H1 (cell line): ENCODE measurements at regions not wholly inside any gene's neighbourhood (a gene's known extent, or its start where the extent isn't known, plus 50 kb on each side); places are given as distances from the start of the nearest gene placed in this dataset.

Experiments
- CTCF ChIA-PET: fragments of 300-600 bp; sonication (Branson Sonifier 250); formaldehyde crosslinking; loops from one replicate; lab custom pipeline; 2021; ENCODE audit not compliant: partially characterized antibody; lab: Charles Lee
- POLR2A ChIA-PET: fragments of 300-600 bp; sonication (Branson Sonifier 250); formaldehyde crosslinking; loops from one replicate; lab custom pipeline; 2021; ENCODE audit warnings: inconsistent platforms; ENCODE audit not compliant: partially characterized antibody; lab: Charles Lee
- DNase-seq, 2 experiments: peaks; one replicate each; pipeline versions ENCODE4 v3.0.0 to v3.0.0-alpha.2; 2010 to 2022; ENCODE audit warnings: low spot score in 2 of 2, low read depth in 1 of 2, mixed read lengths in 1 of 2
- FAIRE-seq: peaks from 2 replicates; lab custom pipeline; 2011; peaks lifted over from hg19 to GRCh38; lab: Jason Lieb, UNC
- H2AFZ ChIP-seq: 2 replicates; pipeline ENCODE4 v1.8.1; 2012; ENCODE audit warnings: low read length, inconsistent platforms
- H2AK5ac ChIP-seq: 2 replicates; pipeline ENCODE4 v1.6.1; 2013; ENCODE audit warnings: low read depth, low read length
- H2BK120ac ChIP-seq: replicated peaks from 2 replicates; pipeline ENCODE3; 2013; ENCODE audit warnings: low read depth, low read length, inconsistent platforms
- H2BK12ac ChIP-seq: 2 replicates; pipeline ENCODE4 v1.6.1; 2013; ENCODE audit warnings: low read depth, low read length
- H2BK15ac ChIP-seq: 2 replicates; pipeline ENCODE4 v1.6.1; 2013; ENCODE audit warnings: low read length
- H2BK20ac ChIP-seq: 2 replicates; pipeline ENCODE4 v1.6.1; 2013; ENCODE audit warnings: low read length
- H2BK5ac ChIP-seq: 2 replicates; pipeline ENCODE4 v1.6.1; 2013; ENCODE audit warnings: low read depth, low read length
- H3K14ac ChIP-seq: 2 replicates; pipeline ENCODE4 v1.6.1; 2013; ENCODE audit warnings: inconsistent platforms; ENCODE audit not compliant: insufficient read length
- H3K18ac ChIP-seq: 2 replicates; pipeline ENCODE4 v1.6.1; 2013; ENCODE audit warnings: low read length; ENCODE audit errors: extremely low read depth
- H3K23ac ChIP-seq: 2 replicates; pipeline ENCODE4 v1.6.1; 2013; ENCODE audit warnings: inconsistent platforms; ENCODE audit not compliant: insufficient read length
- H3K23me2 ChIP-seq: 2 replicates; pipeline ENCODE4 v1.6.1; 2013; ENCODE audit warnings: low read depth, low read length
- H3K27ac ChIP-seq: 2 replicates; pipeline ENCODE4 v1.6.1; 2011; ENCODE audit warnings: low read depth, low read length, inconsistent platforms
- H3K27me3 ChIP-seq, 4 experiments: replicated peaks in 1 of 4; 1 replicate in 1 of 4; 2 replicates in 3 of 4; pipeline versions ENCODE4 v1.6.1 to v1.8.1; 2011 to 2013; ENCODE audit warnings: low read length in 3 of 4, mild to moderate bottlenecking in 3 of 4, inconsistent platforms in 2 of 4, mixed read lengths in 2 of 4, moderate library complexity in 1 of 4; ENCODE audit not compliant: control insufficient read depth in 3 of 4, insufficient read depth in 3 of 4; ENCODE audit errors: extremely low read depth in 1 of 4
- H3K36me3 ChIP-seq, 4 experiments: 2 replicates each; pipeline versions ENCODE4 v1.6.1 to v1.8.1; 2011 to 2013; ENCODE audit warnings: mild to moderate bottlenecking in 4 of 4, low read length in 3 of 4, moderate library complexity in 2 of 4, control low read depth in 1 of 4, inconsistent platforms in 1 of 4; ENCODE audit not compliant: insufficient read depth in 4 of 4, control insufficient read depth in 2 of 4
- H3K4ac ChIP-seq: replicated peaks from 2 replicates; pipeline ENCODE3; 2013; ENCODE audit warnings: low read length, low read depth, mixed read lengths, inconsistent platforms; ENCODE audit not compliant: insufficient read length
- H3K4me1 ChIP-seq, 4 experiments: replicated peaks in 1 of 4; 1 replicate in 1 of 4; 2 replicates in 3 of 4; pipeline versions ENCODE4 v1.6.1 to v1.8.1; 2011 to 2013; ENCODE audit warnings: low read length in 3 of 4, inconsistent platforms in 2 of 4, mixed read lengths in 1 of 4; ENCODE audit not compliant: insufficient read depth in 4 of 4, control insufficient read depth in 3 of 4
- H3K4me2 ChIP-seq, 2 experiments: 2 replicates each; pipeline versions ENCODE4 v1.6.1 to v1.8.1; 2011 to 2013; ENCODE audit warnings: low read depth in 2 of 2, low read length in 2 of 2, control low read depth in 1 of 2, inconsistent platforms in 1 of 2, mild to moderate bottlenecking in 1 of 2; ENCODE audit not compliant: insufficient read depth in 1 of 2
- H3K4me3 ChIP-seq, 4 experiments: fragments of 200-600, 300-600 bp in 1 of 4; sonication (generic), shearing (Covaris generic), sonication (Bioruptor Twin) in 1 of 4; 2 replicates each; pipeline versions ENCODE4 v1.5.1 to v1.8.1; 2011 to 2016; ENCODE audit warnings: low read length in 4 of 4, low read depth in 3 of 4, control low read depth in 2 of 4, inconsistent platforms in 2 of 4, mild to moderate bottlenecking in 2 of 4, mixed read lengths in 1 of 4, moderate library complexity in 1 of 4; ENCODE audit not compliant: insufficient read depth in 2 of 4; ENCODE audit errors: extremely low read depth in 1 of 4
- H3K56ac ChIP-seq: replicated peaks from 2 replicates; pipeline ENCODE3; 2013; ENCODE audit warnings: low read depth, mild to moderate bottlenecking, mixed read lengths, low read length, inconsistent platforms; ENCODE audit not compliant: insufficient read length
- H3K79me1 ChIP-seq: 2 replicates; pipeline ENCODE4 v1.6.1; 2013; ENCODE audit warnings: low read depth, low read length, control low read depth
- H3K79me2 ChIP-seq, 2 experiments: 2 replicates each; pipeline versions ENCODE4 v1.6.1 to v1.8.1; 2012 to 2013; ENCODE audit warnings: low read length in 2 of 2, mild to moderate bottlenecking in 2 of 2, inconsistent platforms in 1 of 2; ENCODE audit not compliant: insufficient read depth in 2 of 2, control insufficient read depth in 1 of 2
- H3K9ac ChIP-seq, 4 experiments: replicated peaks in 1 of 4; 1 replicate in 1 of 4; 2 replicates in 3 of 4; pipeline versions ENCODE4 v1.6.1 to v1.8.1; 2011 to 2013; ENCODE audit warnings: low read depth in 3 of 4, low read length in 3 of 4, control low read depth in 2 of 4, mild to moderate bottlenecking in 2 of 4, moderate library complexity in 2 of 4, inconsistent platforms in 1 of 4; ENCODE audit errors: extremely low read depth in 1 of 4
- H3K9me3 ChIP-seq, 2 experiments: 2 replicates each; pipeline versions ENCODE4 v1.6.1 to v1.8.1; 2012 to 2013; ENCODE audit warnings: mild to moderate bottlenecking in 2 of 2, moderate library complexity in 2 of 2, control low read depth in 1 of 2, inconsistent platforms in 1 of 2, low read depth in 1 of 2, low read length in 1 of 2, mixed read lengths in 1 of 2; ENCODE audit not compliant: insufficient read depth in 2 of 2
- H4K20me1 ChIP-seq, 2 experiments: replicated peaks in 1 of 2; 2 replicates each; pipeline versions ENCODE3 to v1.8.1; 2011 to 2013; ENCODE audit warnings: inconsistent platforms in 2 of 2, low read length in 2 of 2, mild to moderate bottlenecking in 1 of 2; ENCODE audit not compliant: insufficient read depth in 2 of 2, control insufficient read depth in 1 of 2
- H4K5ac ChIP-seq: 2 replicates; pipeline ENCODE4 v1.6.1; 2013; ENCODE audit warnings: low read length, low read depth, mixed read lengths, inconsistent platforms; ENCODE audit not compliant: insufficient read length
- H4K8ac ChIP-seq: 2 replicates; pipeline ENCODE4 v1.8.0; 2013; ENCODE audit warnings: mild to moderate bottlenecking, moderate library complexity, low read length, inconsistent platforms; ENCODE audit not compliant: insufficient read depth; ENCODE audit errors: extremely low read depth
- H4K91ac ChIP-seq: replicated peaks from 2 replicates; pipeline ENCODE3; 2013; ENCODE audit warnings: low read length, mixed read lengths, inconsistent platforms; ENCODE audit not compliant: insufficient read length
- BCL11A ChIP-seq, 2 experiments: IDR thresholded peaks; one replicate each; pipeline ENCODE4 v1.6.1; 2011; ENCODE audit warnings: low read depth in 2 of 2, low read length in 2 of 2, mild to moderate bottlenecking in 2 of 2
- BRCA1 ChIP-seq: IDR thresholded peaks from 2 replicates; pipeline ENCODE4 v1.6.1; 2012; ENCODE audit warnings: low read depth, low read length, improper control_type of control experiment
- CEBPB ChIP-seq: IDR thresholded peaks from 2 replicates; pipeline ENCODE4 v1.6.1; 2012; ENCODE audit warnings: low read depth, low read length
- EGR1 ChIP-seq: IDR thresholded peaks from 2 replicates; pipeline ENCODE4 v1.6.1; 2011; ENCODE audit warnings: low read depth, low read length, borderline replicate concordance
- EP300 ChIP-seq, 2 experiments: IDR thresholded peaks; 1 replicate in 1 of 2; 2 replicates in 1 of 2; pipeline ENCODE4 v1.6.1; 2011 to 2012; ENCODE audit warnings: low read depth in 2 of 2, low read length in 2 of 2, mild to moderate bottlenecking in 2 of 2, borderline replicate concordance in 1 of 2, inconsistent platforms in 1 of 2, moderate library complexity in 1 of 2
- EZH2 ChIP-seq: fragments of 200-600 bp; sonication (generic); IDR thresholded peaks from 2 replicates; pipeline ENCODE4 v1.7.1; 2012; ENCODE audit warnings: low read depth, mild to moderate bottlenecking, moderate library complexity, low read length, inconsistent platforms; ENCODE audit not compliant: severe bottlenecking
- FOSL1 ChIP-seq: IDR thresholded peaks from 2 replicates; pipeline ENCODE4 v1.6.1; 2011; ENCODE audit warnings: mild to moderate bottlenecking, low read depth, low read length, moderate library complexity; ENCODE audit not compliant: insufficient read depth
- HDAC6 ChIP-seq: IDR thresholded peaks from one replicate; pipeline ENCODE4 v1.7.1; 2012; ENCODE audit warnings: low read depth, mild to moderate bottlenecking, inconsistent platforms, low read length, moderate library complexity
- RBBP5 ChIP-seq: IDR thresholded peaks from 2 replicates; pipeline ENCODE4 v1.7.1; 2012; ENCODE audit warnings: low read depth, mild to moderate bottlenecking, inconsistent platforms, low read length, moderate library complexity, borderline replicate concordance
- RFX5 ChIP-seq: IDR thresholded peaks from 2 replicates; pipeline ENCODE4 v1.6.1; 2011; ENCODE audit warnings: low read depth, low read length, improper control_type of control experiment, borderline replicate concordance
- ZNF274 ChIP-seq: IDR thresholded peaks from 2 replicates; pipeline ENCODE4 v1.7.0; 2012; ENCODE audit warnings: low read length, borderline replicate concordance; ENCODE audit errors: extremely low read depth
- TF ChIP-seq, protein P1 (sequence below): IDR thresholded peaks from 2 replicates; pipeline ENCODE4 v1.6.1; 2011; ENCODE audit warnings: low read length, improper control_type of control experiment

DNA sequence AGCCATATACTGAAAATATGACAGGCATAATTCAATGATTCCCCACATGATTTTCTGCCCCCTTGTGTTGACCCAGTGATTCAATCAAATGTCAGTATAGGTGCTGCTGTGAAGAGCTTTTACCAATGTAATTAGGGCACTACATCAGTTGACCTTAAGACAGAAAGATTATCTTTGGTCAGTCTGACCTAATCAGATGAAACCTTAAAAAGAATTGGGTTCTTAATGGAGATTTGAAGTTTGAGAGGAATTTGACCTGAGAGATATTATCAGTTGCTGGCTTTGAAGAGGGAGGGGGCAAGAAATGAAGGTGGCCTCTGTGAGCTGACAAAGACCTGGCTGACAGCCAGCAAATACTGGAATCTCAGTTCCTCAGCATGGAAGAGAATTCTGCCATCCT is 358.7 kb upstream of the CA10 start:
- no peak overlapping the region for H2BK15ac ChIP-seq
- no peak overlapping the region for H2BK12ac ChIP-seq
- H3K4me1 ChIP-seq = 0 out of 7 replicates have a peak, but pooled peaks cover 0 to 2% (median 0%) of the 10 kb centered on the region in 4 experiments
- no peak overlapping the region for H3K4ac ChIP-seq
- H2BK20ac ChIP-seq = no peak overlapping the region
- H3K9me3 ChIP-seq = no peaks in the 10 kb centered on the region
- ChIA-PET POLR2A (no interaction called here), CTCF (interaction anchor here (1.6 kb wide), 1 partner anchor 17 kb away, joined by 3 read pairs; no protein-coding TSS in a partner anchor)
- DNase-seq (no peak), FAIRE-seq (no peak)
- no peak overlapping the region for H3K4me3 ChIP-seq
- no peak overlapping the region for H3K4me2 ChIP-seq
- H3K79me2 ChIP-seq = no peaks in the 10 kb centered on the region
- no peaks in the 10 kb centered on the region for H3K36me3 ChIP-seq
- H2BK5ac ChIP-seq = no peak overlapping the region
- H4K8ac ChIP-seq = no peak overlapping the region
- H2AK5ac ChIP-seq = no peak overlapping the region
- H3K23me2 ChIP-seq = no peaks in the 10 kb centered on the region
- no peak overlapping the region for H2BK120ac ChIP-seq
- no peak overlapping the region for H3K18ac ChIP-seq
- no peak overlapping the region for H3K14ac ChIP-seq
- TF ChIP-seq CEBPB = no peak
- no peak for TF ChIP-seq EZH2
- TF ChIP-seq BRCA1 = no peak
- TF ChIP-seq RFX5 = no peak
- no peak for TF ChIP-seq EP300 (IDR thresholded peaks at IDR 0.05; ENCODE audit: borderline replicate concordance in 1 of 2, low read depth in 2 of 2, low read length in 2 of 2)
- TF ChIP-seq FOSL1 = no peak
- TF ChIP-seq RBBP5 = no peak
- TF ChIP-seq HDAC6 = no peak
- no peak for TF ChIP-seq EGR1
- TF ChIP-seq, protein P1, sequence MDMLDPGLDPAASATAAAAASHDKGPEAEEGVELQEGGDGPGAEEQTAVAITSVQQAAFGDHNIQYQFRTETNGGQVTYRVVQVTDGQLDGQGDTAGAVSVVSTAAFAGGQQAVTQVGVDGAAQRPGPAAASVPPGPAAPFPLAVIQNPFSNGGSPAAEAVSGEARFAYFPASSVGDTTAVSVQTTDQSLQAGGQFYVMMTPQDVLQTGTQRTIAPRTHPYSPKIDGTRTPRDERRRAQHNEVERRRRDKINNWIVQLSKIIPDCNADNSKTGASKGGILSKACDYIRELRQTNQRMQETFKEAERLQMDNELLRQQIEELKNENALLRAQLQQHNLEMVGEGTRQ = no peak
- TF ChIP-seq ZNF274 = no peak
- no peak for TF ChIP-seq BCL11A (IDR thresholded peaks at IDR 0.05; ENCODE audit: low read depth in 2 of 2, low read length in 2 of 2)
- H3K9ac ChIP-seq = no peak overlapping the region
- no peaks in the 10 kb centered on the region for H4K20me1 ChIP-seq
- no peaks in the 10 kb centered on the region for H3K79me1 ChIP-seq
- no peaks in the 10 kb centered on the region for H3K27me3 ChIP-seq
- no peak overlapping the region for H3K56ac ChIP-seq
- no peak overlapping the region for H4K5ac ChIP-seq
- no peak overlapping the region for H3K23ac ChIP-seq
- peak overlapping the region; percentile 13; the same call in 1 of the 2 replicates for H2AFZ ChIP-seq
- no peak overlapping the region for H4K91ac ChIP-seq
- H3K27ac ChIP-seq = no peak overlapping the region
